Neuronal stem cell (in vitro differentiated cells): ENCODE measurements at regions not wholly inside any gene's neighbourhood (a gene's known extent, or its start where the extent isn't known, plus 50 kb on each side); places are given as distances from the start of the nearest gene placed in this dataset.

Source experiments
- DNase-seq: peaks from one replicate; pipeline ENCODE4 v3.0.0-alpha.2; 2013; ENCODE audit warnings: low spot score
- H2AFZ ChIP-seq: one replicate; pipeline ENCODE4 v1.6.1; 2013; ENCODE audit warnings: mild to moderate bottlenecking, low read length, inconsistent platforms
- H2AK5ac ChIP-seq: 2 replicates; pipeline ENCODE4 v1.6.1; 2013; ENCODE audit warnings: low read depth, mild to moderate bottlenecking, inconsistent platforms, low read length, moderate library complexity, mixed read lengths
- H2BK120ac ChIP-seq: 2 replicates; pipeline ENCODE4 v1.6.1; 2013; ENCODE audit warnings: low read depth, mild to moderate bottlenecking, inconsistent platforms, low read length, moderate library complexity, mixed read lengths
- H2BK12ac ChIP-seq: one replicate; pipeline ENCODE4 v1.6.1; 2013; ENCODE audit warnings: low read length, inconsistent platforms
- H2BK15ac ChIP-seq: 2 replicates; pipeline ENCODE4 v1.6.1; 2013; ENCODE audit warnings: mild to moderate bottlenecking, low read length, inconsistent platforms, mixed read lengths
- H2BK5ac ChIP-seq: one replicate; pipeline ENCODE4 v1.6.1; 2013; ENCODE audit warnings: inconsistent platforms, mild to moderate bottlenecking, low read length, moderate library complexity
- H3K14ac ChIP-seq: one replicate; pipeline ENCODE4 v1.6.1; 2013; ENCODE audit warnings: low read length, inconsistent platforms
- H3K18ac ChIP-seq: 2 replicates; pipeline ENCODE4 v1.6.1; 2013; ENCODE audit warnings: low read length, inconsistent platforms
- H3K23ac ChIP-seq: 2 replicates; pipeline ENCODE4 v1.6.1; 2013; ENCODE audit warnings: low read depth, mild to moderate bottlenecking, mixed read lengths, low read length, inconsistent platforms; ENCODE audit not compliant: poor library complexity
- H3K27ac ChIP-seq: replicated peaks from 3 replicates; pipeline ENCODE4 v1.5.1; 2013; ENCODE audit warnings: low read length, inconsistent platforms
- H3K27me3 ChIP-seq, 3 experiments: 2 replicates each; pipeline ENCODE4 v1.6.1; 2013; ENCODE audit warnings: low read length in 3 of 3, mild to moderate bottlenecking in 2 of 3, inconsistent platforms in 1 of 3, low read depth in 1 of 3, mixed read lengths in 1 of 3, moderate library complexity in 1 of 3; ENCODE audit not compliant: control insufficient read depth in 3 of 3, insufficient read depth in 3 of 3
- H3K36me3 ChIP-seq, 2 donors: replicated peaks in 1 of 2; 2 replicates each; pipeline ENCODE4 v1.6.1; 2013; ENCODE audit warnings: low read length in 2 of 2; ENCODE audit not compliant: control insufficient read depth in 2 of 2, insufficient read depth in 2 of 2
- H3K4ac ChIP-seq: 2 replicates; pipeline ENCODE4 v1.6.1; 2013; ENCODE audit warnings: inconsistent platforms, mild to moderate bottlenecking, low read length, moderate library complexity
- H3K4me1 ChIP-seq, 2 donors: 1 replicate in 1 of 2; 2 replicates in 1 of 2; pipeline ENCODE4 v1.6.1; 2013; ENCODE audit warnings: low read length in 2 of 2, low read depth in 1 of 2; ENCODE audit not compliant: control insufficient read depth in 2 of 2, insufficient read depth in 1 of 2
- H3K4me2 ChIP-seq: one replicate; pipeline ENCODE4 v1.6.1; 2013; ENCODE audit warnings: mild to moderate bottlenecking, low read length, inconsistent platforms; ENCODE audit not compliant: insufficient read depth, poor library complexity, severe bottlenecking
- H3K4me3 ChIP-seq, 2 donors: 2 replicates each; pipeline ENCODE4 v1.5.1; 2013; ENCODE audit warnings: low read length in 2 of 2, mild to moderate bottlenecking in 2 of 2, inconsistent platforms in 1 of 2, moderate library complexity in 1 of 2
- H3K79me1 ChIP-seq: one replicate; pipeline ENCODE4 v1.6.1; 2013; ENCODE audit warnings: low read depth, mild to moderate bottlenecking, inconsistent platforms, low read length, moderate library complexity
- H3K9ac ChIP-seq: one replicate; pipeline ENCODE4 v1.6.1; 2013; ENCODE audit warnings: mild to moderate bottlenecking, low read depth, low read length, inconsistent platforms; ENCODE audit not compliant: poor library complexity
- H3K9me3 ChIP-seq, 2 donors: replicated peaks in 1 of 2; 2 replicates each; pipeline versions ENCODE3 to v1.6.1; 2013; ENCODE audit warnings: low read length in 2 of 2, mild to moderate bottlenecking in 2 of 2, inconsistent platforms in 1 of 2, low read depth in 1 of 2, mixed read lengths in 1 of 2, moderate library complexity in 1 of 2; ENCODE audit not compliant: control insufficient read depth in 2 of 2, insufficient read depth in 1 of 2
- H4K8ac ChIP-seq: one replicate; pipeline ENCODE4 v1.6.1; 2013; ENCODE audit warnings: low read depth, mild to moderate bottlenecking, inconsistent platforms, low read length, moderate library complexity
- H4K91ac ChIP-seq: one replicate; pipeline ENCODE4 v1.6.1; 2013; ENCODE audit warnings: low read length, low read depth, mild to moderate bottlenecking, inconsistent platforms; ENCODE audit not compliant: poor library complexity

- Histone ChIP-seq H2BK120ac (no peak overlapping the region), H3K18ac (no peak overlapping the region), H3K79me1 (no peaks in the 10 kb centered on the region), H4K91ac (no peak overlapping the region), H3K27me3 (no peaks in the 10 kb centered on the region), H3K9ac (no peak overlapping the region), H3K36me3 (peaks cover 0 to 2% of the 10 kb centered on the region in 2 donors), H3K14ac (no peak overlapping the region), H3K4me2 (no peak overlapping the region), H2BK15ac (no peak overlapping the region), H4K8ac (no peak overlapping the region), H2AK5ac (no peak overlapping the region), H3K23ac (no peak overlapping the region), H2BK5ac (no peak overlapping the region), H3K4ac (no peak overlapping the region), H2BK12ac (no peak overlapping the region), H3K27ac (no peak overlapping the region), H3K4me1 (no peaks in the 10 kb centered on the region), H3K9me3 (peaks cover 5 to 14% of the 10 kb centered on the region in 2 donors), H2AFZ (no peak overlapping the region), H3K4me3 (no peak overlapping the region)
- no peak for DNase-seq
These were observed 51.2 kb upstream of the INHBA start for GRCh38 chr7:41754046-41754445.
